Colonic mucosa (tissue), 4 donors: ENCODE measurements at regions not wholly inside any gene's neighbourhood (a gene's known extent, or its start where the extent isn't known, plus 50 kb on each side); places are given as distances from the start of the nearest gene placed in this dataset.

Experiments used
- DNase-seq: peaks from one replicate; pipeline ENCODE4 v3.0.0-alpha.2; 2020
- H3K27ac ChIP-seq: fragments of 200-600 bp; one replicate; pipeline ENCODE4 v1.8.0; 2021
- H3K27me3 ChIP-seq: fragments of 200-600 bp; one replicate; pipeline ENCODE4 v1.8.0; 2021
- H3K36me3 ChIP-seq: fragments of 200-600 bp; one replicate; pipeline ENCODE4 v1.8.0; 2021
- H3K4me1 ChIP-seq: fragments of 200-600 bp; one replicate; pipeline ENCODE4 v1.8.0; 2021; ENCODE audit warnings: mild to moderate bottlenecking
- H3K4me3 ChIP-seq: fragments of 200-600 bp; one replicate; pipeline ENCODE4 v1.8.0; 2021
- H3K9ac ChIP-seq, 2 donors: one replicate each; pipeline ENCODE4 v1.7.0; 2013; ENCODE audit warnings: control low read depth in 2 of 2, low read depth in 2 of 2, low read length in 2 of 2
- H3K9me3 ChIP-seq: fragments of 200-600 bp; one replicate; pipeline ENCODE4 v1.8.0; 2021
- CTCF ChIP-seq: fragments of 200-600 bp; IDR thresholded peaks from one replicate; pipeline ENCODE4 v1.8.0; 2022; ENCODE audit warnings: antibody characterized with exemption, mild to moderate bottlenecking
- intact Hi-C: fragments of 100-400 bp; cut with DNase I; formaldehyde crosslinking; loops from one replicate; pipeline ENCODE4 v1.14.1; 2022
- donor health status: healthy.
- donor health status: DM: no; HTN: no; CAD: no.
- donor health status: DM: no; HTN: no; CAD: no.

GRCh38 chr3:177813322-177813721, 616.0 kb upstream of the TBL1XR1 start:
- no peak overlapping the region for H3K9ac ChIP-seq
- DNase-seq: no peak
- H3K9me3 ChIP-seq: no peaks in the 10 kb centered on the region
- TF ChIP-seq CTCF: no peak
- no peak overlapping the region for H3K27ac ChIP-seq
- no peak overlapping the region for H3K4me3 ChIP-seq
- no peaks in the 10 kb centered on the region for H3K4me1 ChIP-seq
- no peaks in the 10 kb centered on the region for H3K27me3 ChIP-seq
- H3K36me3 ChIP-seq: no peaks in the 10 kb centered on the region
- intact Hi-C loops: no loop called here

- Histone ChIP-seq H3K4me3 (no peak overlapping the region), H3K36me3 (no peaks in the 10 kb centered on the region), H3K27ac (no peak overlapping the region), H3K27me3 (no peaks in the 10 kb centered on the region), H3K4me1 (no peaks in the 10 kb centered on the region), H3K9ac (no peak overlapping the region), H3K9me3 (no peaks in the 10 kb centered on the region)
- no peak for TF ChIP-seq CTCF
- intact Hi-C loops: no loop called here
- DNase-seq: no peak
Measured at GRCh38 chr3:177816667-177817208, 619.5 kb upstream of the TBL1XR1 start.

DNA sequence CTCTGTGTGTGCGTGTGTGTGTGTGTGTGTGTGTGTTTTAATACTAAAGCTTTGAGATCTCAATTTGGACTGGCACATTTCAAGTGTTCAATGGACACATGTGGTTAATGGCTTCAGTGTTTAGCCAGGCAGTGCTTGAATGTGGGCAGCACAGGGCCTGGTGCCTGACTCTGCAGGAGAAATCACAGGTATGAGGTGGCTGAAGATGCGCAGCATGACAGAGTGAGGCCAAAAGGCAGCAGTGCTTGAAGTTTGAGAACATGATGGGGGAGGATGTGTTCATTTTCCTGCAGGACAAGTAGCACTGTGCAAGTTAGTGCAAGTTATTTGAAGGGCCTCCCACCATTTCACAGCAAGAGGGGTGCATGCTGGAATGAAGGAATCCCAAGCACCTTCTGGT, 620.5 kb upstream of the TBL1XR1 start:
- intact Hi-C loops: no loop called here
- no peak for DNase-seq
- Histone ChIP-seq H3K4me3 (no peak overlapping the region), H3K27ac (no peak overlapping the region), H3K9me3 (no peaks in the 10 kb centered on the region), H3K4me1 (no peaks in the 10 kb centered on the region), H3K27me3 (no peaks in the 10 kb centered on the region), H3K9ac (no peak overlapping the region), H3K36me3 (no peaks in the 10 kb centered on the region)
- no peak for TF ChIP-seq CTCF

DNA sequence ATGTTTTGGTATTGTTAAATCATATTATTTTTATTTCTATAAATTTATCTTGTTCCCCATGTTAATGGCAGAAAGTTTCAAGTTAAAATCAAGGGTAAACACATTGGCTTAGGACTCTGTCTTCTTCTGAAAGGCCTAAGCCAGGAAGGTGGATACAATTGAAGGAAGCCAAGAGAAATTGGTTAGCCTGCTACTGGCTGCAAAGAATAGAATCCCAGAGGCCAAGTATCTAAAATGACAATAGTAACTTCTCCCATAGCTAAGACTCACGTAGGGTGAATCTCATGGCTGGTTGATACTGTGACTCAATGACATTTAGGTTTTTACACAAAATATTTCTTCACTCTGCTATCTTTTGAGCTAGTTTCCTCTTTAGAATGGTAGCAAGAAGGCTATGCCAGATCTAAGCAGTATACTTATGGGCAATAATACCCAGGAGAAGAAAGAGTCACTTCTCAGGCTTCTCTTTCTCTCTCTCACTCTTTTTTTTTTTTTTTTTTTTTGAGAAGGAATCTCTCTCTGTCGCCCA, 621.5 kb upstream of the TBL1XR1 start:
- TF ChIP-seq CTCF: no peak
- H3K27ac ChIP-seq: no peak overlapping the region
- DNase-seq: no peak
- no peak overlapping the region for H3K4me3 ChIP-seq
- H3K9ac ChIP-seq: no peak overlapping the region
- H3K9me3 ChIP-seq: no peaks in the 10 kb centered on the region
- H3K27me3 ChIP-seq: no peaks in the 10 kb centered on the region
- intact Hi-C loops: no loop called here
- no peaks in the 10 kb centered on the region for H3K4me1 ChIP-seq
- H3K36me3 ChIP-seq: no peaks in the 10 kb centered on the region

GRCh38 chr3:177820683-177821316, 623.5 kb upstream of the TBL1XR1 start:
- no peaks in the 10 kb centered on the region for H3K4me1 ChIP-seq
- no peaks in the 10 kb centered on the region for H3K36me3 ChIP-seq
- no peaks in the 10 kb centered on the region for H3K27me3 ChIP-seq
- H3K27ac ChIP-seq: no peak overlapping the region
- DNase-seq: no peak
- no peaks in the 10 kb centered on the region for H3K9me3 ChIP-seq
- H3K9ac ChIP-seq: no peak overlapping the region
- intact Hi-C loops: no loop called here
- TF ChIP-seq CTCF: no peak
- H3K4me3 ChIP-seq: no peak overlapping the region
